GM23338 (cell line): ENCODE measurements at regions not wholly inside any gene's neighbourhood (a gene's known extent, or its start where the extent isn't known, plus 50 kb on each side); places are given as distances from the start of the nearest gene placed in this dataset.

ENCODE experiments used
- CREB1 ChIP-seq: fragments of 250-450 bp; sonication (Bioruptor Pico); IDR thresholded peaks from 2 replicates; pipeline ENCODE4 v1.5.0; 2020; ENCODE audit warnings: low read depth, mild to moderate bottlenecking, moderate library complexity
- CTCF ChIP-seq, 2 experiments: fragments of 200-600 bp in 1 of 2; sonication (generic) in 1 of 2; conservative IDR thresholded peaks; 2 replicates each; pipeline versions ENCODE4 v1.5.1 to v1.6.1; 2016 to 2017; ENCODE audit warnings: antibody characterized with exemption in 2 of 2, low read depth in 2 of 2, mild to moderate bottlenecking in 2 of 2, moderate library complexity in 1 of 2
- ETS1 ChIP-seq: IDR thresholded peaks from 2 replicates; pipeline ENCODE4 v1.6.1; 2016; ENCODE audit warnings: antibody characterized with exemption
- EZH2 ChIP-seq: fragments of 200-600 bp; sonication (generic); IDR thresholded peaks from one replicate; pipeline ENCODE4 v1.8.0; 2017; ENCODE audit warnings: antibody characterized with exemption, mild to moderate bottlenecking, low read depth; ENCODE audit not compliant: unreplicated experiment
- EZH2phosphoT487 ChIP-seq: fragments of 200-600 bp; sonication (generic); IDR thresholded peaks from one replicate; pipeline ENCODE4 v1.8.1; 2018; ENCODE audit warnings: antibody characterized with exemption; ENCODE audit not compliant: unreplicated experiment
- JUNB ChIP-seq: IDR thresholded peaks from one replicate; pipeline ENCODE4 v1.6.1; 2016; ENCODE audit warnings: antibody characterized with exemption; ENCODE audit not compliant: unreplicated experiment
- POLR2AphosphoS5 ChIP-seq: IDR thresholded peaks from 2 replicates; pipeline ENCODE4 v1.6.1; 2016; ENCODE audit warnings: antibody characterized with exemption, low read depth
- REST ChIP-seq: IDR thresholded peaks from one replicate; pipeline ENCODE4 v1.6.1; 2018; ENCODE audit warnings: antibody characterized with exemption; ENCODE audit not compliant: unreplicated experiment
- STAT1 ChIP-seq: IDR thresholded peaks from one replicate; pipeline ENCODE4 v1.6.1; 2016; ENCODE audit warnings: antibody characterized with exemption; ENCODE audit not compliant: unreplicated experiment
- ZNF114 ChIP-seq: fragments of 250-450 bp; sonication (Bioruptor Pico); IDR thresholded peaks from 2 replicates; pipeline ENCODE4 v1.5.0; 2020; ENCODE audit warnings: mild to moderate bottlenecking, moderate library complexity
- ZNF331 ChIP-seq: fragments of 250-450 bp; sonication (Bioruptor Pico); IDR thresholded peaks from 2 replicates; pipeline ENCODE4 v1.5.0; 2020; ENCODE audit warnings: low read depth, mild to moderate bottlenecking, moderate library complexity

- TF ChIP-seq CTCF (conservative IDR thresholded peaks at IDR 0.05; ENCODE audit: low read depth in 2 of 2) (no peak), EZH2phosphoT487 (no peak), POLR2AphosphoS5 (no peak), JUNB (no peak), EZH2 (no peak), CREB1 (CRISPR knock-in tag) (no peak), REST (no peak), ZNF114 (CRISPR knock-in tag) (no peak), STAT1 (no peak), ETS1 (no peak), ZNF331 (no peak)
Measured at GRCh38 chr5:97550164-97550563, 367.1 kb upstream of the RIOK2 start.
